A549 (cell line): ENCODE measurements at regions not wholly inside any gene's neighbourhood (a gene's known extent, or its start where the extent isn't known, plus 50 kb on each side); places are given as distances from the start of the nearest gene placed in this dataset.

ENCODE experiments used
- BHLHE40 ChIP-seq: IDR thresholded peaks from 2 replicates; pipeline ENCODE4 v1.6.1; 2012; ENCODE audit warnings: low read depth, low read length, inconsistent platforms
- CEBPB ChIP-seq, 2 experiments: fragments of >200 bp in 1 of 2; sonication (Bioruptor Twin) in 1 of 2; formaldehyde crosslinking in 1 of 2; IDR thresholded peaks; 2 replicates each; pipeline ENCODE4 v1.6.1; 2012 to 2016
- CHD4 ChIP-seq: fragments of 200-600 bp; sonication (generic); IDR thresholded peaks from 2 replicates; pipeline ENCODE4 v1.6.1; 2016; ENCODE audit warnings: antibody characterized with exemption, mild to moderate bottlenecking, borderline replicate concordance
- CTCF ChIP-seq: fragments of >200 bp; sonication (Bioruptor Twin); formaldehyde crosslinking; IDR thresholded peaks from 3 replicates; pipeline ENCODE4 v1.5.1; 2016
- EP300 ChIP-seq, 2 experiments: fragments of >200 bp; sonication (Bioruptor Twin); formaldehyde crosslinking; IDR thresholded peaks; 2 replicates in 1 of 2; 3 replicates in 1 of 2; pipeline ENCODE4 v1.6.1; 2016 to 2017
- KDM1A ChIP-seq: fragments of 200-600 bp; sonication (generic); IDR thresholded peaks from 2 replicates; pipeline ENCODE4 v1.6.1; 2016; ENCODE audit warnings: low read depth, mild to moderate bottlenecking
- MAX ChIP-seq: IDR thresholded peaks from 2 replicates; pipeline ENCODE4 v1.6.1; 2012
- NFE2L2 ChIP-seq: fragments of 150-350 bp; conservative IDR thresholded peaks from 2 replicates; pipeline ENCODE4 v1.6.1; 2014; ENCODE audit warnings: low read length
- POLR2A ChIP-seq: IDR thresholded peaks from 2 replicates; pipeline ENCODE4 v1.6.1; 2012; ENCODE audit warnings: mild to moderate bottlenecking, low read length
- SMC3 ChIP-seq: fragments of >200 bp; sonication (Bioruptor Twin); formaldehyde crosslinking; IDR thresholded peaks from 3 replicates; pipeline ENCODE4 v1.6.1; 2018; ENCODE audit warnings: inconsistent platforms
- ZNF302 ChIP-seq: fragments of 250-450 bp; sonication (Bioruptor Pico); IDR thresholded peaks from 2 replicates; pipeline ENCODE4 v1.9.0; 2021; ENCODE audit warnings: inconsistent platforms, mild to moderate bottlenecking, moderate library complexity

- no peak for TF ChIP-seq MAX
- TF ChIP-seq NFE2L2, result no peak
- TF ChIP-seq CHD4, result no peak
- TF ChIP-seq CEBPB (IDR thresholded peaks at IDR 0.05), result no peak
- no peak for TF ChIP-seq BHLHE40
- TF ChIP-seq KDM1A, result no peak
- no peak for TF ChIP-seq EP300 (IDR thresholded peaks at IDR 0.05)
- no peak for TF ChIP-seq CTCF
- no peak for TF ChIP-seq ZNF302 (CRISPR knock-in tag)
- TF ChIP-seq POLR2A, result no peak
- TF ChIP-seq SMC3, result no peak
Measured at GRCh38 chr4:132605551-132605950, 543.5 kb upstream of the PCDH10 start.
